ENCODE measurements at regions not wholly inside any gene's neighbourhood (a gene's known extent, or its start where the extent isn't known, plus 50 kb on each side); places are given as distances from the start of the nearest gene placed in this dataset.

- Histone ChIP-seq H3K9ac (ENCODE audit: low read depth, low read length) (no peak overlapping the region), H3K4me1 (ENCODE audit: insufficient read depth, low read length) (no peaks in the 10 kb centered on the region), H3K27me3 (ENCODE audit: insufficient read depth, low read length, poor library complexity) (no peaks in the 10 kb centered on the region), H2AFZ (ENCODE audit: low read depth, low read length) (no peak overlapping the region), H3K79me2 (ENCODE audit: insufficient read depth, low read length) (no peaks in the 10 kb centered on the region), H3K4me2 (ENCODE audit: insufficient read depth, low read length) (no peak overlapping the region), H3K36me3 (ENCODE audit: insufficient read depth, low read length) (peaks cover 86% of the 10 kb centered on the region), H3K9me3 (ENCODE audit: insufficient read depth, low read length, severe bottlenecking) (no peaks in the 10 kb centered on the region), H4K20me1 (ENCODE audit: insufficient read depth, low read length) (no peaks in the 10 kb centered on the region), H3K4me3 (ENCODE audit: low read depth in 1 of 2, low read length in 2 of 2) (no peak overlapping the region), H3K27ac (ENCODE audit: low read length) (no peak overlapping the region)
- DNase-seq (no peak), ATAC-seq (ENCODE audit: insufficient read depth, low read depth) (no peak)
- TF ChIP-seq CTCF (IDR thresholded peaks at IDR 0.05; ENCODE audit: borderline replicate concordance, extremely low read depth, low read length, poor library complexity, severe bottlenecking) (no peak), EZH2 (IDR thresholded peaks at IDR 0.05; ENCODE audit: borderline replicate concordance, low read depth, low read length, severe bottlenecking) (no peak)
Measured at GRCh38 chr6:25094726-25095125, 159.0 kb upstream of the RIPOR2 start.

GRCh38 chr6:25100288-25100687 is 164.5 kb upstream of the RIPOR2 start:
- H3K9me3 ChIP-seq (ENCODE audit: insufficient read depth, low read length, severe bottlenecking): no peaks in the 10 kb centered on the region
- no peaks in the 10 kb centered on the region for H3K4me1 ChIP-seq (ENCODE audit: insufficient read depth, low read length)
- no peak for ATAC-seq (ENCODE audit: insufficient read depth, low read depth)
- H3K9ac ChIP-seq (ENCODE audit: low read depth, low read length): no peak overlapping the region
- H3K79me2 ChIP-seq (ENCODE audit: insufficient read depth, low read length): no peaks in the 10 kb centered on the region
- no peak overlapping the region for H3K4me2 ChIP-seq (ENCODE audit: insufficient read depth, low read length)
- no peak overlapping the region for H3K4me3 ChIP-seq (ENCODE audit: low read depth in 1 of 2, low read length in 2 of 2)
- DNase-seq: no peak
- no peaks in the 10 kb centered on the region for H4K20me1 ChIP-seq (ENCODE audit: insufficient read depth, low read length)
- H3K27me3 ChIP-seq (ENCODE audit: insufficient read depth, low read length, poor library complexity): no peaks in the 10 kb centered on the region
- no peak overlapping the region for H3K27ac ChIP-seq (ENCODE audit: low read length)
- no peak overlapping the region for H2AFZ ChIP-seq (ENCODE audit: low read depth, low read length)
- H3K36me3 ChIP-seq (ENCODE audit: insufficient read depth, low read length): peaks cover 78% of the 10 kb centered on the region
- no peak for TF ChIP-seq CTCF (IDR thresholded peaks at IDR 0.05; ENCODE audit: borderline replicate concordance, extremely low read depth, low read length, poor library complexity, severe bottlenecking)
- no peak for TF ChIP-seq EZH2 (IDR thresholded peaks at IDR 0.05; ENCODE audit: borderline replicate concordance, low read depth, low read length, severe bottlenecking)

GRCh38 chr6:25103603-25104002 is 167.8 kb upstream of the RIPOR2 start:
- no peak overlapping the region for H3K4me2 ChIP-seq (ENCODE audit: insufficient read depth, low read length)
- H4K20me1 ChIP-seq (ENCODE audit: insufficient read depth, low read length): no peaks in the 10 kb centered on the region
- no peak overlapping the region for H3K9ac ChIP-seq (ENCODE audit: low read depth, low read length)
- DNase-seq (no peak), ATAC-seq (ENCODE audit: insufficient read depth, low read depth) (no peak)
- no peaks in the 10 kb centered on the region for H3K9me3 ChIP-seq (ENCODE audit: insufficient read depth, low read length, severe bottlenecking)
- TF ChIP-seq EZH2 (IDR thresholded peaks at IDR 0.05; ENCODE audit: borderline replicate concordance, low read depth, low read length, severe bottlenecking) (no peak), CTCF (IDR thresholded peaks at IDR 0.05; ENCODE audit: borderline replicate concordance, extremely low read depth, low read length, poor library complexity, severe bottlenecking) (no peak)
- H3K4me3 ChIP-seq (ENCODE audit: low read depth in 1 of 2, low read length in 2 of 2): no peak overlapping the region
- no peak overlapping the region for H3K27ac ChIP-seq (ENCODE audit: low read length)
- H3K4me1 ChIP-seq (ENCODE audit: insufficient read depth, low read length): no peaks in the 10 kb centered on the region
- H2AFZ ChIP-seq (ENCODE audit: low read depth, low read length): no peak overlapping the region
- peaks cover 87% of the 10 kb centered on the region for H3K36me3 ChIP-seq (ENCODE audit: insufficient read depth, low read length)
- H3K27me3 ChIP-seq (ENCODE audit: insufficient read depth, low read length, poor library complexity): no peaks in the 10 kb centered on the region
- no peaks in the 10 kb centered on the region for H3K79me2 ChIP-seq (ENCODE audit: insufficient read depth, low read length)

All from DND-41 (cell line).